NB4 (cell line): ENCODE measurements at regions not wholly inside any gene's neighbourhood (a gene's known extent, or its start where the extent isn't known, plus 50 kb on each side); places are given as distances from the start of the nearest gene placed in this dataset.

Source experiments
- TF ChIP-seq, protein P1 (sequence below): IDR thresholded peaks from one replicate; pipeline ENCODE4 v1.5.1; 2012; ENCODE audit warnings: low read depth, low read length
- TF ChIP-seq, protein P2 (sequence below): IDR thresholded peaks from 2 replicates; pipeline ENCODE4 v1.6.1; 2011; ENCODE audit warnings: low read depth, low read length

DNA sequence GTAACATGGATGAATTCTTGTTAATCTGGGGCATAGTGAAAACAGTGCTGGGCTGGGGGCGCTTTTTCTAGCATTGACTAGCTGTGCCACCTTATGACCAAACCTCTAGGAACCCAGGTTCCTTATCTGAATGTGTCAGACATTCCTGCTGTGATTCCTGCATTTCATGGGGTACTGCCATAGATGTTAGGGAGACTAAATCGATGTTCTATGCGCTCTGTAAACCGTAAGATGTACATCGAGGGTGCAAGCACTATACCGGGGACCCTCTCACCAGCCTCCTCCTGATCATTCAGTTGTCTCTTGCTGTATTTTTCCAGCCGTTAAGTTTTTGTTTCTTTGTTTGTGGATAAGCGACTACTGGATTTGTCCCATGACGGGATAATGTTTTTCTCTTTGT is 170.9 kb upstream of the PARP11 start:
- TF ChIP-seq, protein P1, sequence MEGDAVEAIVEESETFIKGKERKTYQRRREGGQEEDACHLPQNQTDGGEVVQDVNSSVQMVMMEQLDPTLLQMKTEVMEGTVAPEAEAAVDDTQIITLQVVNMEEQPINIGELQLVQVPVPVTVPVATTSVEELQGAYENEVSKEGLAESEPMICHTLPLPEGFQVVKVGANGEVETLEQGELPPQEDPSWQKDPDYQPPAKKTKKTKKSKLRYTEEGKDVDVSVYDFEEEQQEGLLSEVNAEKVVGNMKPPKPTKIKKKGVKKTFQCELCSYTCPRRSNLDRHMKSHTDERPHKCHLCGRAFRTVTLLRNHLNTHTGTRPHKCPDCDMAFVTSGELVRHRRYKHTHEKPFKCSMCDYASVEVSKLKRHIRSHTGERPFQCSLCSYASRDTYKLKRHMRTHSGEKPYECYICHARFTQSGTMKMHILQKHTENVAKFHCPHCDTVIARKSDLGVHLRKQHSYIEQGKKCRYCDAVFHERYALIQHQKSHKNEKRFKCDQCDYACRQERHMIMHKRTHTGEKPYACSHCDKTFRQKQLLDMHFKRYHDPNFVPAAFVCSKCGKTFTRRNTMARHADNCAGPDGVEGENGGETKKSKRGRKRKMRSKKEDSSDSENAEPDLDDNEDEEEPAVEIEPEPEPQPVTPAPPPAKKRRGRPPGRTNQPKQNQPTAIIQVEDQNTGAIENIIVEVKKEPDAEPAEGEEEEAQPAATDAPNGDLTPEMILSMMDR, result no peak
- TF ChIP-seq, protein P2, sequence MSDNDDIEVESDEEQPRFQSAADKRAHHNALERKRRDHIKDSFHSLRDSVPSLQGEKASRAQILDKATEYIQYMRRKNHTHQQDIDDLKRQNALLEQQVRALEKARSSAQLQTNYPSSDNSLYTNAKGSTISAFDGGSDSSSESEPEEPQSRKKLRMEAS, result no peak
